CD4-positive, alpha-beta T cell (primary cell): ENCODE measurements at regions not wholly inside any gene's neighbourhood (a gene's known extent, or its start where the extent isn't known, plus 50 kb on each side); places are given as distances from the start of the nearest gene placed in this dataset.

Experiments used
- ATAC-seq: fragments of 200-7000 bp; cut with Tn5 transposase; one replicate; pipeline ENCODE4 v1.10.0; 2022; ENCODE audit warnings: mild to moderate bottlenecking; ENCODE audit not compliant: poor library complexity
- CTCF ChIA-PET: fragments of 350-600 bp; sonication (Branson Sonifier 250); formaldehyde crosslinking; loops from one replicate; lab custom pipeline; 2021; ENCODE audit warnings: antibody characterized with exemption, inconsistent platforms; lab: Charles Lee
- POLR2A ChIA-PET: fragments of 350-600 bp; sonication (Branson Sonifier 250); formaldehyde crosslinking; loops from one replicate; lab custom pipeline; 2021; ENCODE audit warnings: antibody characterized with exemption, inconsistent platforms; lab: Charles Lee
- DNase-seq, 14 experiments: peaks; one replicate each; pipeline ENCODE4 v3.0.0-alpha.2; 2013 to 2020; ENCODE audit warnings: mixed read lengths in 2 of 14
- H3K27ac ChIP-seq, 2 donors: one replicate each; pipeline versions ENCODE4 v1.5.1 to v1.7.0; 2013; ENCODE audit warnings: low read length in 2 of 2, low read depth in 1 of 2, mild to moderate bottlenecking in 1 of 2
- H3K27me3 ChIP-seq, 2 experiments: 1 replicate in 1 of 2; 2 replicates in 1 of 2; pipeline versions ENCODE4 v1.6.1 to v1.7.0; 2013; ENCODE audit warnings: low read length in 2 of 2, control low read depth in 1 of 2, mild to moderate bottlenecking in 1 of 2, moderate library complexity in 1 of 2; ENCODE audit not compliant: insufficient read depth in 2 of 2, control insufficient read depth in 1 of 2
- H3K36me3 ChIP-seq: one replicate; pipeline ENCODE4 v1.6.1; 2013; ENCODE audit warnings: low read length, control low read depth; ENCODE audit not compliant: insufficient read depth
- H3K4me1 ChIP-seq: one replicate; pipeline ENCODE4 v1.6.1; 2013; ENCODE audit warnings: low read length, control low read depth; ENCODE audit not compliant: insufficient read depth
- H3K4me3 ChIP-seq: one replicate; pipeline ENCODE4 v1.5.1; 2013; ENCODE audit warnings: mild to moderate bottlenecking, low read length, moderate library complexity
- H3K9me3 ChIP-seq, 2 experiments: 1 replicate in 1 of 2; 2 replicates in 1 of 2; pipeline versions ENCODE4 v1.6.1 to v1.7.0; 2013; ENCODE audit warnings: low read length in 2 of 2, mild to moderate bottlenecking in 2 of 2, control low read depth in 1 of 2, moderate library complexity in 1 of 2; ENCODE audit not compliant: control insufficient read depth in 1 of 2, insufficient read depth in 1 of 2
- H3K27ac Mint-ChIP-seq: one replicate; pipeline ENCODE4 v1.8.0; 2020; ENCODE audit warnings: mixed read lengths
- H3K27me3 Mint-ChIP-seq: one replicate; pipeline ENCODE4 v1.8.0; 2021; ENCODE audit warnings: mixed read lengths
- H3K36me3 Mint-ChIP-seq: one replicate; pipeline ENCODE4 v1.8.0; 2021; ENCODE audit warnings: low read depth, mixed read lengths
- H3K4me1 Mint-ChIP-seq: one replicate; pipeline ENCODE4 v1.8.0; 2021; ENCODE audit warnings: low read depth, mixed read lengths
- H3K4me3 Mint-ChIP-seq: one replicate; pipeline ENCODE4 v1.8.0; 2020; ENCODE audit warnings: mild to moderate bottlenecking, mixed read lengths
- H3K9me3 Mint-ChIP-seq: one replicate; pipeline ENCODE4 v1.8.0; 2020; ENCODE audit warnings: mixed read lengths
- CTCF ChIP-seq: fragments of 200-600 bp; IDR thresholded peaks from one replicate; pipeline ENCODE4 v1.8.0; 2022; ENCODE audit warnings: antibody characterized with exemption, mild to moderate bottlenecking
- intact Hi-C, 2 experiments: fragments of 100-400 bp; cut with DNase I in 1 of 2; cut with micrococcal nuclease in 1 of 2; formaldehyde crosslinking; loops; one replicate each; pipeline versions ENCODE4 v1.15.1 to v1.9.0; 2023 to 2025; cut with DNase I, micrococcal nuclease

DNA sequence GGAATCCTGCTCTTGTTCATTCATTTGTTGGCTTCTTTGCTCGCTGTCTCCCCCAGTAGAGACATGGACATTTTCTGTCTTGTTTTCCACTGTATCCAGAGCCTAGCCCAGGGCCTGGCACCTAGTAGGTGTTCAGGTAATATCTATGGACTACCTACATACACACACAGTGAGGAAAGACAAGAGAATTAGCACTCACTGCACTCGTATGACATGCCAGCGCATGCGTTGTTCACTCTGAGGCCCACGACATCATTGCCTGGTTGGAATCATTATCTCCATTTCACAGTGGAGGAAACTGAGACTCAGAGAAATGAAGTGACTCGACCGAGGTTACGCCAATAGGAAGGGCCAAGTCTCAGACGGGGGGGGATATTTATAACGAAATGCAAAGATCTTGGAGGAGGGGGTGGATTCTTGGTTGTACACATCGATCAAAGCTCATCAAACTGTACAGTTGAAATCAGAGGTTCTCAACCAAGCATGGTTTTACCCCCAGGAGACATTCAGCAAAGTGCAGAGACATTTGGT is 140.1 kb upstream of the PTPN1 start:
- CTCF ChIA-PET = no interaction called here
- no peak overlapping the region for H3K27ac Mint-ChIP-seq
- no peaks in the 10 kb centered on the region for H3K27me3 Mint-ChIP-seq

GRCh38 chr20:50371878-50372769 is 138.1 kb upstream of the PTPN1 start:
- H3K27ac ChIP-seq = no peak overlapping the region
- intact Hi-C loops = no loop called here
- H3K36me3 ChIP-seq = no peaks in the 10 kb centered on the region
- H3K36me3 Mint-ChIP-seq = no peaks in the 10 kb centered on the region
- peaks cover 5% of the 10 kb centered on the region for H3K4me1 ChIP-seq
- no peaks in the 10 kb centered on the region for H3K27me3 Mint-ChIP-seq
- CTCF ChIA-PET = no interaction called here
- H3K9me3 Mint-ChIP-seq = no peaks in the 10 kb centered on the region
- TF ChIP-seq CTCF = no peak
- no peak overlapping the region for H3K4me3 Mint-ChIP-seq
- POLR2A ChIA-PET = no interaction called here
- H3K27ac Mint-ChIP-seq = no peak overlapping the region
- no peak for ATAC-seq
- H3K27me3 ChIP-seq = no peaks in the 10 kb centered on the region
- no peaks in the 10 kb centered on the region for H3K9me3 ChIP-seq
- H3K4me3 ChIP-seq = no peak overlapping the region
- H3K4me1 Mint-ChIP-seq = no peaks in the 10 kb centered on the region
- DNase-seq = no peak

More for the DNA sequence above, 140.1 kb upstream of the PTPN1 start:
- no peaks in the 10 kb centered on the region for H3K9me3 Mint-ChIP-seq
- no peak overlapping the region for H3K4me3 Mint-ChIP-seq
- H3K9me3 ChIP-seq = no peaks in the 10 kb centered on the region
- H3K4me3 ChIP-seq = no peak overlapping the region
- H3K27me3 ChIP-seq = no peaks in the 10 kb centered on the region
- H3K27ac ChIP-seq = no peak overlapping the region
- DNase-seq = no peak
- intact Hi-C loops = no loop called here
- no peak for TF ChIP-seq CTCF
- H3K4me1 Mint-ChIP-seq = peaks cover 6% of the 10 kb centered on the region
- no peak for ATAC-seq
- no peaks in the 10 kb centered on the region for H3K36me3 ChIP-seq
- no peaks in the 10 kb centered on the region for H3K36me3 Mint-ChIP-seq
- peaks cover 6% of the 10 kb centered on the region for H3K4me1 ChIP-seq
- POLR2A ChIA-PET = no interaction called here

DNA sequence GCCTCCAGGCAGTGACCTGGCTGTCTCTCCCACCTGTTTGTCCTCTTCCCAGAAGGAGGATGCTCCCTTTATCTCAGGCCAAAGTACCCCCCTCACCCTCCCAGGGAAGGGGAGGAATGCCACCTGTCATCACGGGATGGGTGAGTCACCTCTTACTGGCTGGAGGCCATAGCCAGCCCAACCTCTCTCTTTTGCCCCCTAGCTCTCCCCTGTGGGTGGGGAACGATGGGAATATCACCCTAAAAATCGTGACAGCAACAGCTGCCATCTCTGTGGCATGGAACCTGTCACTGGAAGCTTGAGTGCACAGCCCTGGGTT is 137.5 kb upstream of the PTPN1 start:
- Mint-ChIP-seq H3K27ac (no peak overlapping the region), H3K27me3 (no peaks in the 10 kb centered on the region), H3K4me3 (no peak overlapping the region), H3K36me3 (no peaks in the 10 kb centered on the region), H3K9me3 (no peaks in the 10 kb centered on the region), H3K4me1 (no peaks in the 10 kb centered on the region)
- Histone ChIP-seq H3K9me3 (no peaks in the 10 kb centered on the region), H3K36me3 (no peaks in the 10 kb centered on the region), H3K4me3 (no peak overlapping the region), H3K27me3 (no peaks in the 10 kb centered on the region), H3K4me1 (peaks cover 6% of the 10 kb centered on the region), H3K27ac (no peak overlapping the region)
- POLR2A ChIA-PET = no interaction called here
- intact Hi-C loops = no loop called here
- ATAC-seq (no peak), DNase-seq (no peak)
- no peak for TF ChIP-seq CTCF
- CTCF ChIA-PET = no interaction called here
